Progenitor cell of endocrine pancreas (in vitro differentiated cells): ENCODE measurements at regions not wholly inside any gene's neighbourhood (a gene's known extent, or its start where the extent isn't known, plus 50 kb on each side); places are given as distances from the start of the nearest gene placed in this dataset.
A peak's percentile ranks its signal among the peaks of the same experiment; 100 is the strongest.

Experiments
- DNase-seq: peaks from one replicate; pipeline ENCODE4 v3.0.0; 2021; ENCODE audit warnings: low spot score; ENCODE audit not compliant: unreplicated experiment
- H3K27ac Mint-ChIP-seq: 2 replicates; pipeline ENCODE4 v1.8.0; 2021; ENCODE audit warnings: mild to moderate bottlenecking, moderate library complexity, mixed read lengths
- H3K27me3 Mint-ChIP-seq: 2 replicates; pipeline ENCODE4 v1.8.0; 2021; ENCODE audit warnings: mixed read lengths
- H3K36me3 Mint-ChIP-seq: 2 replicates; pipeline ENCODE4 v1.8.0; 2022; ENCODE audit warnings: mixed read lengths; ENCODE audit not compliant: insufficient read depth
- H3K4me1 Mint-ChIP-seq: 2 replicates; pipeline ENCODE4 v1.8.0; 2021; ENCODE audit warnings: low read depth, mixed read lengths
- H3K4me3 Mint-ChIP-seq: 2 replicates; pipeline ENCODE4 v1.8.0; 2021; ENCODE audit warnings: low read depth, mild to moderate bottlenecking, moderate library complexity, mixed read lengths
- H3K9me3 Mint-ChIP-seq: 2 replicates; pipeline ENCODE4 v1.8.0; 2021; ENCODE audit warnings: low read depth, mixed read lengths
- TF ChIP-seq, protein P1 (sequence below): fragments of 200-600 bp; sonication (generic); IDR thresholded peaks from one replicate; pipeline ENCODE4 v1.5.0; 2021; ENCODE audit warnings: antibody characterized with exemption, mild to moderate bottlenecking; ENCODE audit not compliant: unreplicated experiment

DNA sequence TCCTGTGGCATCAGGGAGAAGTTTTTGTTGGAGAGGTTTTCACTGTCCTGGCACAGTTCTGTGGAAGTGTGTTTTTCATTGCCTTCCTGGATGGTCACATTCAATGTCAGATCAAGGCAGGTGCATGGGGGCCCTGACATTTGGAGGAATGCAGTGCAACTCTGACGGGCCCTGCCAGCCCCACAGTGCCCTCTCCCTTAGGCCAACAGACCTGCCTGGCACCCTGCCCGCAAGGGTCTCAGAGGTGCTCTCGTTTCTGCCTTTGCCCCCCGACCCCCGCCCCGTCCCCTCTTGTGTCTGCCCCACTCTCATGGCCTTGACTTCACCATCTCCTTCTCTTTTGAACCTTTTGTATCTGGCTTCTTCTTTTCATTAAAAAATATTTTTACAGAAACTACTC is 257.2 kb upstream of the HDAC4 start:
- H3K4me1 Mint-ChIP-seq: peaks cover 4% of the 10 kb centered on the region
- peaks cover 43% of the 10 kb centered on the region for H3K27me3 Mint-ChIP-seq
- DNase-seq: no peak
- no peaks in the 10 kb centered on the region for H3K36me3 Mint-ChIP-seq
- no peaks in the 10 kb centered on the region for H3K9me3 Mint-ChIP-seq
- H3K4me3 Mint-ChIP-seq: no peak overlapping the region
- H3K27ac Mint-ChIP-seq: peak overlapping the region; percentile 34
- TF ChIP-seq, protein P1, sequence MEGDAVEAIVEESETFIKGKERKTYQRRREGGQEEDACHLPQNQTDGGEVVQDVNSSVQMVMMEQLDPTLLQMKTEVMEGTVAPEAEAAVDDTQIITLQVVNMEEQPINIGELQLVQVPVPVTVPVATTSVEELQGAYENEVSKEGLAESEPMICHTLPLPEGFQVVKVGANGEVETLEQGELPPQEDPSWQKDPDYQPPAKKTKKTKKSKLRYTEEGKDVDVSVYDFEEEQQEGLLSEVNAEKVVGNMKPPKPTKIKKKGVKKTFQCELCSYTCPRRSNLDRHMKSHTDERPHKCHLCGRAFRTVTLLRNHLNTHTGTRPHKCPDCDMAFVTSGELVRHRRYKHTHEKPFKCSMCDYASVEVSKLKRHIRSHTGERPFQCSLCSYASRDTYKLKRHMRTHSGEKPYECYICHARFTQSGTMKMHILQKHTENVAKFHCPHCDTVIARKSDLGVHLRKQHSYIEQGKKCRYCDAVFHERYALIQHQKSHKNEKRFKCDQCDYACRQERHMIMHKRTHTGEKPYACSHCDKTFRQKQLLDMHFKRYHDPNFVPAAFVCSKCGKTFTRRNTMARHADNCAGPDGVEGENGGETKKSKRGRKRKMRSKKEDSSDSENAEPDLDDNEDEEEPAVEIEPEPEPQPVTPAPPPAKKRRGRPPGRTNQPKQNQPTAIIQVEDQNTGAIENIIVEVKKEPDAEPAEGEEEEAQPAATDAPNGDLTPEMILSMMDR: no peak

DNA sequence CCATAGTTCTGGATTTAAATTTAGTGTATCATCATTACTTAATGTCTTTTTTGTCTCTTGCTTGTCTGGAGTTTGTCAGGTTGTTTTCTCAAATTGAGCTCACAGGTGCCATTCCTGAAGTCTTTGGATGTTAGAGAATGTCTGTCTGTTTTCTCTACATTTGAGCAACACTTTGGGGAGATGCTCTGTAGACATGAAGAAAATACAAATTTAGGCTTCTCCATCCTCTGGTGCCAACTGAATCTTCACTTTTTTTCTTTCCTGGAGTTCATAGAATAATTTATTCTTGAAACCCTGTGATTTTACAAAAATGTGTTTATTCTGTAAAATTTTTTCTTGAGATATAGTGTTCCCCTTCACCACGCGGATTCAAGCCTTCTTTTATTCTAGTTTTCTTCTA is 256.4 kb upstream of the HDAC4 start:
- TF ChIP-seq, protein P1: no peak
- peaks cover 4% of the 10 kb centered on the region for H3K4me1 Mint-ChIP-seq
- H3K4me3 Mint-ChIP-seq: no peak overlapping the region
- H3K27me3 Mint-ChIP-seq: peaks cover 35% of the 10 kb centered on the region
- DNase-seq: no peak
- H3K27ac Mint-ChIP-seq: no peak overlapping the region
- H3K36me3 Mint-ChIP-seq: no peaks in the 10 kb centered on the region
- no peaks in the 10 kb centered on the region for H3K9me3 Mint-ChIP-seq

DNA sequence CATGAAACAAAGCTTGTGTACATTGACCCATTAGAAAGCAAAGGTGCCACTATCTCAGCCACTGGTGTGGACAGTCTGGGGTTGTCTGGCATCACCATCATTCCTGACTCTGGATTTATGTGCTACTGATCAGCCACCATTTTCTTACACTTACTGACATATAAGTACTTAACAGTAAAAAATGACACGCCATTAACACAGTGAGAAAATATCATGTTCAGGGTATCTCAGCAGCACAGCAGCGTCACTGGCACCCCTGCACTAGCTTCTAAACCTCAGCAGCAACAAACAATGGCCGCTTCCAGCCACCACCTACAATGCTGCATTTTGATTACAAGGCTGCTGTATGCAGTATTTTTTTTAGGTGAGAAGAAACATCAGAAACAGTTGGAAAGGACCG is 253.4 kb upstream of the HDAC4 start:
- H3K36me3 Mint-ChIP-seq: no peaks in the 10 kb centered on the region
- peaks cover 2% of the 10 kb centered on the region for H3K9me3 Mint-ChIP-seq
- H3K4me3 Mint-ChIP-seq: no peak overlapping the region
- H3K27me3 Mint-ChIP-seq: peaks cover 20% of the 10 kb centered on the region
- H3K27ac Mint-ChIP-seq: no peak overlapping the region
- DNase-seq: no peak
- TF ChIP-seq, protein P1: no peak
- H3K4me1 Mint-ChIP-seq: peaks cover 2% of the 10 kb centered on the region

DNA sequence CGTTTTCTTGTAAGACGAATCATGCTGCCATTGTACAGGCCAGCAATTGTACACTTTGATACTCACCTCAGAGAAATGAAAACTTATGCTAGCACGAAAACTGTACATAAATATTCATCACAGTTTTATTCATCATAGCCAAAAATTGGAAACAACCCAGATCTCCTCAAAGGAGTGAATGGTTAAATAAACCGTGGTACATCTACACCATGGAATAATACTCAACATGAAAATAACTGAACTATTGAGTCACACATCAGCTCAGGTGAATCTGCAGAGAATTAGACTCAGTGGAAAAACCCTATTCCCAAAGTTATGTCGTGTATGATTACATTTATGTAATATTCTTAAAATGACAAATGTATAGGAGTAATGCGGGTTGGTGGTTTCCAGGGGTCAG is 251.0 kb upstream of the HDAC4 start:
- Mint-ChIP-seq H3K9me3 (peaks cover 4% of the 10 kb centered on the region), H3K4me1 (peaks cover 2% of the 10 kb centered on the region), H3K36me3 (no peaks in the 10 kb centered on the region), H3K27me3 (peaks cover 16% of the 10 kb centered on the region), H3K4me3 (no peak overlapping the region), H3K27ac (no peak overlapping the region)
- no peak for DNase-seq
- TF ChIP-seq, protein P1: no peak

DNA sequence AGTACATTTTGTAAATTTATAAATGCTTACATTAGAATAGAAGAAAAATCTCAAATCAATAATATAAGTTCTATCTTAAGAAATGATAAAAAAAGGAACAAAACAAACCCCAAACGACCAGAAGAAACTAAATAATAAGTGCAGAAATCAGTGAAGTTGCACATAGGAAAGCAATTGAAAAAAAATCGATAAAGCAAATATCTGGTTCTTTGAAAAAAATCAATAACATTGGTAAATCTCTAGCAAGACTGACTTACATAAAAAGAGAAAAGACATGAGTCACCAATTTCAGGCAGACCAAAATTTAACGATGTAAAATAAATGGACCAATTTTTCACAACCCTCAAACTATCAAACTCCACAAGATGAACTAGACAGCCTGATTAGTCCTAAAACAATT is 249.9 kb upstream of the HDAC4 start:
- H3K9me3 Mint-ChIP-seq: peaks cover 4% of the 10 kb centered on the region
- DNase-seq: no peak
- TF ChIP-seq, protein P1: no peak

More for the DNA sequence above, 249.9 kb upstream of the HDAC4 start:
- Mint-ChIP-seq H3K27me3 (peaks cover 15% of the 10 kb centered on the region), H3K4me1 (peaks cover 2% of the 10 kb centered on the region), H3K27ac (no peak overlapping the region), H3K36me3 (no peaks in the 10 kb centered on the region), H3K4me3 (no peak overlapping the region)
